ENCODE measurements at regions not wholly inside any gene's neighbourhood (a gene's known extent, or its start where the extent isn't known, plus 50 kb on each side); places are given as distances from the start of the nearest gene placed in this dataset.

DNA sequence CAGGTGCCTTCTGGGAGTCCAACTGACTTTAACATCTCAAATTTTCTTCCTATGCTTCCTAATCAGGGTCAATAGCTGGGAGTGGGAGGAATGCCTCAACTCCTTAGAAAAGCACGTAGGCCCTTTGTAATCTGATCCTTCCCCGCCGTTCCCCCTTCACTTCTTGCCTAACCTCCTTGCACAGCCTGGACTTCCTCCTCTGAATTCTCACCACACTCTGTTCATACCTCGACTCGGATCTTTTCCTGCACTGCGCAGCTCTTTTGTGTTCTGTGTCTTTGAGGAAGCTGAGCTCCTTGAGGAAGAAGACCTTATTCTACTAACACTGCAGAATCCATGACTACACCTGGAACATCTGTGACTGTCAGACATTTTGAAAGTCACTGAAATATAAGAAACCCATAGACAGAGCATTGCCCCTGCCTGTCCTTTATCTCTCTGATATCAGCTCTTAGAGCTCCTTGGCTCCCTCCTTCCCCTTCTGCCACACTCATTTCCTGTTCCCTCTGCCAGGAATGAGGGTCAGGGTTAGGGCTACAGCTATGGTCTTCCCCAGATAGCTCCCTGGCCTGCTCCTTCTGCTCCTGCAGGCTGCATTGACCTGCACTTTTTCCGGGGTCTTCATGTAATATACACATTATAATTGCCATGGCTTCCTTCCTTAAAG, 140.2 kb upstream of the LDB2 start:
- TF ChIP-seq, protein P1, sequence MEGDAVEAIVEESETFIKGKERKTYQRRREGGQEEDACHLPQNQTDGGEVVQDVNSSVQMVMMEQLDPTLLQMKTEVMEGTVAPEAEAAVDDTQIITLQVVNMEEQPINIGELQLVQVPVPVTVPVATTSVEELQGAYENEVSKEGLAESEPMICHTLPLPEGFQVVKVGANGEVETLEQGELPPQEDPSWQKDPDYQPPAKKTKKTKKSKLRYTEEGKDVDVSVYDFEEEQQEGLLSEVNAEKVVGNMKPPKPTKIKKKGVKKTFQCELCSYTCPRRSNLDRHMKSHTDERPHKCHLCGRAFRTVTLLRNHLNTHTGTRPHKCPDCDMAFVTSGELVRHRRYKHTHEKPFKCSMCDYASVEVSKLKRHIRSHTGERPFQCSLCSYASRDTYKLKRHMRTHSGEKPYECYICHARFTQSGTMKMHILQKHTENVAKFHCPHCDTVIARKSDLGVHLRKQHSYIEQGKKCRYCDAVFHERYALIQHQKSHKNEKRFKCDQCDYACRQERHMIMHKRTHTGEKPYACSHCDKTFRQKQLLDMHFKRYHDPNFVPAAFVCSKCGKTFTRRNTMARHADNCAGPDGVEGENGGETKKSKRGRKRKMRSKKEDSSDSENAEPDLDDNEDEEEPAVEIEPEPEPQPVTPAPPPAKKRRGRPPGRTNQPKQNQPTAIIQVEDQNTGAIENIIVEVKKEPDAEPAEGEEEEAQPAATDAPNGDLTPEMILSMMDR (IDR thresholded peaks at IDR 0.05; ENCODE audit: unreplicated experiment in 3 of 3), result no peak
- H3K4me1 Mint-ChIP-seq, result peaks cover 9% of the 10 kb centered on the region
- peaks cover 4% of the 10 kb centered on the region for H3K36me3 Mint-ChIP-seq (ENCODE audit: low read depth)
- no peak overlapping the region for H3K4me3 Mint-ChIP-seq
- no peaks in the 10 kb centered on the region for H3K27me3 Mint-ChIP-seq (ENCODE audit: low read depth)
- H3K9me3 Mint-ChIP-seq, result peaks cover 7% of the 10 kb centered on the region
- peak overlapping the region in 2 of 3 experiments; percentile 32 to 50 for H3K27ac Mint-ChIP-seq

DNA sequence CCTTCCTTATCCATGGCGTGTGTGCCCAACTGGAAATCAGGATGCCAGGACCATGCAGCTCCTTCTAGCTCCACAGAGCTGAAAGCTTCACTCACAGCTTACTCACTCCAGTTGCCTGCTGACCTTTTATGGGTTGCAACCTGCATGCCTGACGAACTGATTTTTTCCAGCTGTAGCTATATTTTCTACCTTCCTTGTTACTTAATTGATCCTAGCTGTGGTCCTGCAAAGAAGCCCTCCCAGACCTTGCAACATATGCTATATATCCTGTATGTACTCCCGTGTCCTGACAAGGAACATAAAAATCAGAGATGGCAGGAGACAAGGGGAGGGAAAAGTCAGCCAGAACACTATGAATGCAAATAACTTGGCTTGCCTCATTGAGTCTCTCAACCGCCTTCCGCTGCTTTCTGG, 135.3 kb upstream of the LDB2 start:
- TF ChIP-seq, protein P1 (IDR thresholded peaks at IDR 0.05; ENCODE audit: unreplicated experiment in 3 of 3), result no peak
- Mint-ChIP-seq H3K27me3 (ENCODE audit: low read depth) (peaks cover 7% of the 10 kb centered on the region), H3K4me1 (peaks cover 30% of the 10 kb centered on the region), H3K36me3 (ENCODE audit: low read depth) (peaks cover 4% of the 10 kb centered on the region), H3K4me3 (no peak overlapping the region), H3K27ac (peak overlapping the region; percentile 81 to 87 (median 87)), H3K9me3 (peaks cover 4% of the 10 kb centered on the region)

DNA sequence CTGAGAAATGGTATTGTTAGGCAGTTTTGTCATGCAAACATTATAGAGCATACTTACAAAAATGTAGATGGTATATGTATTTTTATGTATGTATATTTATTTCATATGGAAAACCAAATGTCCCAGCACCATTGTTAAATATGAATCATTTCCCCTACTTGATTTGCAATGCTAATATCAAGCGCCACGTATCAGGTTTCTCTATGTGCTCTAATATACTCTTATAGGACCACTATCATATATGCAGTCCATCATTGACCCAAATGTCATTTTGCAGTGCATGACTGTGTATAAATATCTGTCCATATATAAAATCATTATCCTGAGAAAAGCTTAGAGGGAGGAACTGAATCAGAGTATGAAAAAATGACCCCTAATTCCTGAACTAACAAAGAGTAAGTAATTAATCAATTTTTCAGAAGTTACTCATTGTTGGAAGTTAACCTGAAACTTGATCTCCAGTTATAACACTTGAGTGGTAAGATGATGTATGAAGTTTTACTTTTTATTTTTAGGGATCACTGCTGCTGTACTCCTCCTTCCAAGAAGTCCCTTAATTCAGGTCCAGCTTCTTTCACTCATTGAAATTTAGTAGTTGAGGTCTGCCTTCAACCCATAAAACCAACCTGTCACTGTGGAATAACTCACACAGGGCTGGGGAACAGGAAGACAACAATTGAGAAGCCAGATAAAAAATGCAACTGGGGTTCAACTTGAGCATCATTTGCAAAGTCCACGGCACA, 134.8 kb upstream of the LDB2 start:
- Mint-ChIP-seq H3K4me3 (no peak overlapping the region), H3K36me3 (ENCODE audit: low read depth) (peaks cover 4% of the 10 kb centered on the region), H3K27me3 (ENCODE audit: low read depth) (peaks cover 11% of the 10 kb centered on the region), H3K27ac (peak overlapping the region; percentile 81 to 87 (median 87)), H3K9me3 (peaks cover 4% of the 10 kb centered on the region), H3K4me1 (peaks cover 30% of the 10 kb centered on the region)
- TF ChIP-seq, protein P1 (IDR thresholded peaks at IDR 0.05; ENCODE audit: unreplicated experiment in 3 of 3), result no peak

DNA sequence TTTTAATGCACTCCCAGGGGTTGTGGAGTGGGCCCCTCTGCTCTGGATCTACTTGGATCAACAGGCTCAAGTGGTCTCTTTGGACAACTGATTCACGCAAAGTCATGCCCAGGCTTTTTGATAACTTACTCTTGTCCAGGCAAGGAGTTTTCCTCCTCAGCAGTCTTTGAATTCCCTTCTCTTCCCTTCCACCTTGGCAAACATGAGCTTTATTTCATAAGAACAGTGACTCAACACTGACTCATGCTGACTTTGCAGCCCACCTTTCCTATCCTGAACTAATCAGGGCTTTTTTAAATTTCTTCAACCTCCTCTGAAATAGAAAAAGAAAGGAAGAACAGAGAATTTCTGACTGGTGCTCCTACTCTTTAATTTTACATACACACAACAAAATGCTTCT, 132.1 kb upstream of the LDB2 start:
- peaks cover 4% of the 10 kb centered on the region for H3K36me3 Mint-ChIP-seq (ENCODE audit: low read depth)
- TF ChIP-seq, protein P1 (IDR thresholded peaks at IDR 0.05; ENCODE audit: unreplicated experiment in 3 of 3), result no peak
- H3K9me3 Mint-ChIP-seq, result peaks cover 4% of the 10 kb centered on the region
- H3K4me3 Mint-ChIP-seq, result no peak overlapping the region
- H3K27me3 Mint-ChIP-seq (ENCODE audit: low read depth), result peaks cover 11% of the 10 kb centered on the region
- H3K27ac Mint-ChIP-seq, result peak overlapping the region; percentile 39 to 50 (median 41)
- H3K4me1 Mint-ChIP-seq, result peaks cover 34% of the 10 kb centered on the region

DNA sequence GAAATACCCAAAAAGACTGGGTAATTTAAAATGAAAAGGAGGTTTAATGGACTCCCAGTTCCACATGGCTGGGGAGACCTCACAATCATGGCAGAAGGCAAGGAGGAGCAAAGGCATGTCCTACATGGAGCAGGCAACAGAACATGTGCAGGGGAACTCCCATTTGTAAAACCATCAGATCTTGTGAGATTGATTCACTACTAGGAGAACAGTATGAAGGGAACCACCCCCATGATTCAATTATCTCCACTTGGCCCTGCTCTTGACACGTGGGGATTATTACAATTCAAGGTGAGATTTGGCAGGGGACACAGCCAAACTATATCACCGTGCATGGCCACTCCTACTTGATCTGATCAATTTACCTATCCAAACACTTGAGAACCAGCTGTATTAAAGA, 131.5 kb upstream of the LDB2 start:
- Mint-ChIP-seq H3K27ac (peak overlapping the region in 1 of 3 experiments; percentile 20), H3K9me3 (peaks cover 2% of the 10 kb centered on the region), H3K36me3 (ENCODE audit: low read depth) (peaks cover 2% of the 10 kb centered on the region), H3K4me3 (no peak overlapping the region), H3K27me3 (ENCODE audit: low read depth) (peaks cover 11% of the 10 kb centered on the region), H3K4me1 (peaks cover 34% of the 10 kb centered on the region)
- TF ChIP-seq, protein P1 (IDR thresholded peaks at IDR 0.05; ENCODE audit: unreplicated experiment in 3 of 3), result no peak

All from nephron (organoid).